GM18868 (cell line): ENCODE measurements at regions not wholly inside any gene's neighbourhood (a gene's known extent, or its start where the extent isn't known, plus 50 kb on each side); places are given as distances from the start of the nearest gene placed in this dataset.

ENCODE experiments used
- ATAC-seq: cut with Tn5 transposase; IDR thresholded peaks from one replicate; pipeline ENCODE4 v1.9.1; 2021; ENCODE audit warnings: mild to moderate bottlenecking, moderate library complexity; ENCODE audit not compliant: unreplicated experiment

DNA sequence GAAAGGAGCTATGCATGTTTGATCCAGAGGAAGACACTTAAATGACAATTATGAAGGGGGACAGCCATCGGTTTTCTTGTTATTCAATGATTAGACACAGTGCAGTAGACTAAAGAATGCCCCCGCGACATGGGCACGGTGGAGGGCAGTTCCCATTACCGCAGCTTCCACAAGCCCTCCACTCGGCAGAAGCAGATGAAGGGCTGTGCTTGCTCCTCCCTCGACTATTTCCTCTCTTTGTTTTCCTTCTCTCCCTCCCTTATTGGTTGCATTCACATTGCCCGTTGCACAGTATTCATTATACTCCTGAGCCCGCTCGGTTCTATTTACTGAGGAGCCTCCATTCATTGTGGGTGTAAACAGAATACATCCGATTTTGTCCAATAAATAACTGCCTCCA is 138.8 kb upstream of the RASSF8 start:
- no peak for ATAC-seq

GRCh38 chr12:25822281-25822680 is 136.2 kb upstream of the RASSF8 start:
- no peak for ATAC-seq

GRCh38 chr12:25824734-25825133 is 133.7 kb upstream of the RASSF8 start:
- no peak for ATAC-seq

DNA sequence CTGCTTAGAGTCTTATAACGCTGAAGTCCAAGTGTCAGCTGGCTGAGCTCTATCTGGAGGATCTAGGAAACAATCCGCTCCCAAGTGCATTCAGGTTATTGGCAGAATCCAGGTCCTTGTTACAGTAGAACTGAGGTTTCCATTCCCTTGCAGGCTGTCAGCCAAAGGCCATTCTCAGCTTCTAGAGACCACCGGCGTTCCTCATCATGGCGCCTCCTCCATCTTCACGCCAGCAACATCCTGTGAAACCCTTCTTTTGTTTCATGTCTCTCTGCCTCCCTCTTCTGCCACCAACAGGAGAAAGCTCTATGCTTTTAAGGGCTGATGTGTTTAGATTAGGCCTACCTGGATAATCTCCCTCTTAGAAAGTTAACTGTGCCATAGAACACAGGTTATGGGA is 133.0 kb upstream of the RASSF8 start:
- no peak for ATAC-seq

GRCh38 chr12:25827141-25827540 is 131.3 kb upstream of the RASSF8 start:
- ATAC-seq, result no peak

DNA sequence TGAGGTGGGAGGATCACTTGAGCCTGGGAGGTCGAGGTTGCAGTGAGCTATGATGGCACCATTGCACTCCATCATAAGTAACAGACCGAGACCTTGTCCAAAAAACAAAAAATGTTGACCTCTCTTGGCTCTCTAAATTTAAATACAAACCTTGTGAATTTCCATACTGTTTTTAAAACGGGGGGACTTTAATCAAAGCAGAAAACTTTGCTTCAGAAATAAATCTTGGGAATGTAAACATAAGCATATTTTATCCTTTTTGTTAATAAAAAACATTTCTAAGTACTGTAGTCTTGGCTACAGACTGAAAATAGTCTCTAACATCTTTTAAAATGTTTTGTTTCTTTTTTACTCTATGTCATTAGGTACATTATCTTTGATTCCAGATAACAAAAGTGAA is 130.7 kb upstream of the RASSF8 start:
- no peak for ATAC-seq

GRCh38 chr12:25828188-25828587 is 130.3 kb upstream of the RASSF8 start:
- ATAC-seq, result no peak

DNA sequence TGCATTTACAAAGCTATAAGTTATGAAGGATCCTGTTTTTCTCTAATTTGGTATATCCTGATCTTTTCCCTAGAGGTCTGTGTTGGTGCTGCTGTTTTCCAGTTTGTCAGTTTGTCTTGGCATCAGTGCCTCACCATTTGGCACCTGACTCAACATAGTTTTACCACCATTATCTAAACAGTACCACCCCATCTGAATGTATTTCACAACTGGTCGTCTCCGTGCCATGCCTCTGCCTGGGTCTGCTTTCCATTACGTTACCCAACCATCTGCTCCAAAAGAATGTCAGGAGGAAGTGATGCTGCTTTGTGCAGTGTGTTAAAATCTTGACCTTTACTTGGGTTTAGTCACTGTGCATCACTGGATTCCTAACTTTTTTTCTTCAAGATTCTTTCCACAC is 129.3 kb upstream of the RASSF8 start:
- ATAC-seq, result no peak

DNA sequence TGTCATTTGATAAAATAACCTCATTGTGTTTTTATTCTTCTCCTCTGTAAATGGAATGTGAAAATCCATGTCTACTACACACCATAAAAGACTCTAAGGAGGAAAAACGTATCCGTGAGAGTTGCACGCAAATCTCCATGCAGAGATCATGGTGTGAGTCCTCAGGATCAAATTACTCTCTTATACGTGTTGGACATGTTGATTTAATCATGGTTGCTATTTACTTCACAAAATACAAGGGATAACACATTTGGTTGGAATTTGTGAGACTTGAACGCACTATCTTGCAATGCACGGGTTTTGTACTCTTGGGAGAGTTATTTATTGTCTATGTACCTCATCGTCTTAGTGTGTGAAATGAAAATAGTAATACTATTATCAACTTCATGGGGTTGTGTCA is 128.0 kb upstream of the RASSF8 start:
- ATAC-seq, result no peak

DNA sequence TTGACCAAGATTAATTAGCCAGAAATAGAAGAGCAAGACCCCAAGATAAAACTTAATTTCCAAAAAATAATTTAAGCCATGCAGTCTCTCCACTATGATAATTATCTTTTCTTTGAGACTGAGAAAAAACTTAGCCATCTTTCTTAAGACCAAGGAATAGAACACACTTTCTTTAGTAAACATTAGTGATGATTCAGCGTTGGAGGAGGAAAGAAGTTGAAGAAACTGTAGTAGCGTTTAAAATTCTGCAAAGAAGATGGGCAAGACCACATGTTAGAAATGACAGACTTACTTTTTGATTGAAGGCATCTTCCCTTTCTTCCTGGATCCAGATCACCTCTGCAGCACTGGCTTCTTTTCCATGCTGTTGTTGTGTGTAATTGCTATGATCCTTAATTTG is 124.8 kb upstream of the RASSF8 start:
- no peak for ATAC-seq

DNA sequence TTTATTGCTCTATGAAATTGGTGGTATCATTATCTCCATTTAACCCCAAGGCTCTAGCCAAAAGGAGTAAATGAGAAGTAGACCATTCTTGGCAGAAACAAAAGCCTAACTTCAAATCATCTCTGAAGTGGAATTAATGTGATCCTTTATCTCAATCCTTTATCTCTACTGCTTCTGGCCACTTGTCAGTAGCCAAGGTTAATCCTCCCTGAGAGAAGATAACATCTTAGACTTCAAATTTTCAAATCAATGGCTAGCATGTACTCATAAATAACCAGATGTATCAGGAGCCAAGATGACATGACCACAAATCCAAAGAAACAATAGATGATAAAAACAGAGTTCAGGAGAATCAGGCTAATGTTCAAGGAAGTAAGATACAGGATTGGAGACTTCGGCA is 123.1 kb upstream of the RASSF8 start:
- ATAC-seq, result no peak

- ATAC-seq, result no peak
These were observed 120.5 kb upstream of the RASSF8 start for GRCh38 chr12:25838007-25838406.

GRCh38 chr12:25839470-25839869 is 119.0 kb upstream of the RASSF8 start:
- peak; percentile 48 for ATAC-seq

GRCh38 chr12:25840678-25841465 is 117.6 kb upstream of the RASSF8 start:
- ATAC-seq, result no peak

GRCh38 chr12:25842254-25842653 is 116.2 kb upstream of the RASSF8 start:
- ATAC-seq, result no peak

- no peak for ATAC-seq
These were observed 114.5 kb upstream of the RASSF8 start for GRCh38 chr12:25843976-25844375.

- ATAC-seq, result no peak
These were observed 113.1 kb upstream of the RASSF8 start for GRCh38 chr12:25845415-25845814.

DNA sequence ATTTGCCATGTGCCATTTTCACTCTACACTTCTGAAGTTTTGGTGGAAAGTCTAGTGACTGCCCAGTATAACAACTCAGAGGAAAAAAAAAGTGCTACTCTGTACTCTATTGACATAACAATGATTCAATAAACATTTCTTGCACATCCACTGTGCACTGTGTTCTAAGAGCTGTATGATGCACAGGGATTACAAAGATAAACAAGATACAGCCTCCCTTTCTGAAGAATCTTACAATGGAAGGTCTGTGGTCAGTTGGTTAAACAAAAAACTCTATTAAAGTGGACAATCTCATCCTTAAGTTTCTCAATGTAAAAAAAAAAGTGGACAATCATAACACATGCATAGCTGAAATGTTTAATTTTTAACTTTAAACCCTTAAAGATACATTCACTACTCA is 105.7 kb upstream of the RASSF8 start:
- no peak for ATAC-seq

GRCh38 chr12:25853316-25854095 is 105.0 kb upstream of the RASSF8 start:
- no peak for ATAC-seq

DNA sequence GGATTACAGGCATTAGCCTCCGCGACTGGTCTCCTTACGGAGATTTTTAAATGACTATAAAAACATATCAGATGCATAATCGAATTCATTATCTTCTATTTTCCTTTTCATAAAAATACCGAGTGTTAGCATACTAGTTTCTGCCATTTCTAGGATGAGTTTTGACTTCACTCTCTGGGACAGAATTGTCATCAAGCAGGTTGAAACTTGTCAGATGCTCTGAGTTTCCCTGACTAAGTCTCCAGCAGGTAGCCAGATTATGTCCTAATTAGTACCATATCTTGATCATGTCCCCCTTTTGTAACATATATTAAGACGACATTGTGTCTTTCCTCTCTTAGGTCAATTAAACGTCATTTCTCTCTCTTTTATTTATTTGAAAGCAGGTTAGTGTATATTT is 103.5 kb upstream of the RASSF8 start:
- ATAC-seq, result no peak

- no peak for ATAC-seq
These were observed 102.8 kb upstream of the RASSF8 start for GRCh38 chr12:25855716-25856115.

DNA sequence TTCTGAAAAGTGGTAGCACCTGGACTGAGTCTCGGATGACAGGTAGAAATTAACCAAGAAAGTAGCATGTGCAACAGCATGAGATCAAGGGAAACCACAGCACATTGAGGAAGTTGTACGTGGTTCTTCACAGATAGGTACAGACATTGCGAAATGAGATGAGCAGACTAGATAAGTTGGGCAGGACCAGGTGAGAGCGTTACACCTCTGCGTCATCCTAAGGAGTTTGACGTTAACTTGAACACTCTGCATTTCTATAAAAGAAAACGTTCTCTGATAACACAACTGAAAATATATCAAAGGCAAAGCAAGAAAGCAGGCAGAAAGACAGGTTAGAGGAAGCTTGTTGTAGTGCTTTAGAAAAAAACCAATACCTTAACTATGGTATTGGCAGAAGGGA is 98.5 kb upstream of the RASSF8 start:
- ATAC-seq, result no peak
